A549 (cell line): ENCODE measurements at regions not wholly inside any gene's neighbourhood (a gene's known extent, or its start where the extent isn't known, plus 50 kb on each side); places are given as distances from the start of the nearest gene placed in this dataset.

ENCODE experiments used
- ATAC-seq, 2 experiments: fragments of 200-7000 bp in 1 of 2; fragments of >200 bp in 1 of 2; cut with Nextera tagmentation in 1 of 2; cut with Tn5 transposase in 1 of 2; 3 replicates each; pipeline versions ENCODE4 v1.8.0 to v1.9.1; 2018 to 2020; ENCODE audit warnings: mild to moderate bottlenecking in 1 of 2, moderate library complexity in 1 of 2
- CTCF ChIA-PET: fragments of 300-600 bp; sonication (Branson Sonifier 250); formaldehyde crosslinking; extraction: SDS; loops from one replicate; lab custom pipeline; 2021; ENCODE audit warnings: antibody characterized with exemption, inconsistent platforms; lab: Yijun Ruan, JAX
- POLR2A ChIA-PET: fragments of 350-600 bp; formaldehyde crosslinking; extraction: SDS; loops from one replicate; lab custom pipeline; 2021; ENCODE audit warnings: antibody characterized with exemption, inconsistent platforms; lab: Yijun Ruan, JAX
- DNase-seq, 2 experiments: peaks; one replicate each; pipeline versions ENCODE4 v3.0.0 to v3.0.0-alpha.2; 2011 to 2016; ENCODE audit warnings: low read depth in 1 of 2, low spot score in 1 of 2
- FAIRE-seq: peaks from 2 replicates; lab custom pipeline; 2011; peaks lifted over from hg19 to GRCh38; lab: Jason Lieb, UNC
- H3K27ac ChIP-seq, 2 experiments: fragments of >200 bp; sonication (Bioruptor Twin); formaldehyde crosslinking; 3 replicates each; pipeline ENCODE4 v1.5.1; 2016 to 2017
- H3K4me1 ChIP-seq: fragments of >200 bp; sonication (Bioruptor Twin); formaldehyde crosslinking; 3 replicates; pipeline ENCODE4 v1.6.1; 2016
- H3K4me2 ChIP-seq: fragments of >200 bp; sonication (Bioruptor Twin); formaldehyde crosslinking; 3 replicates; pipeline ENCODE4 v1.6.1; 2016
- H3K4me3 ChIP-seq: fragments of >200 bp; sonication (Bioruptor Twin); formaldehyde crosslinking; 3 replicates; pipeline ENCODE4 v1.5.1; 2016
- H3K9me3 ChIP-seq: fragments of >200 bp; sonication (Bioruptor Twin); formaldehyde crosslinking; 3 replicates; pipeline ENCODE4 v1.6.1; 2016
- CEBPB ChIP-seq, 2 experiments: fragments of >200 bp in 1 of 2; sonication (Bioruptor Twin) in 1 of 2; formaldehyde crosslinking in 1 of 2; IDR thresholded peaks; 2 replicates each; pipeline ENCODE4 v1.6.1; 2012 to 2016
- ESRRA ChIP-seq: fragments of 150-350 bp; IDR thresholded peaks from 2 replicates; pipeline ENCODE4 v1.6.1; 2014; ENCODE audit warnings: mild to moderate bottlenecking, low read length, borderline replicate concordance
- GATA3 ChIP-seq: IDR thresholded peaks from 2 replicates; pipeline ENCODE4 v1.6.1; 2012; ENCODE audit warnings: borderline replicate concordance
- HEYL ChIP-seq: fragments of 250-450 bp; sonication (Bioruptor Pico); IDR thresholded peaks from 2 replicates; pipeline ENCODE4 v1.8.0; 2021; ENCODE audit warnings: mild to moderate bottlenecking, moderate library complexity
- HOXB13 ChIP-seq: fragments of 250-450 bp; sonication (Bioruptor Pico); IDR thresholded peaks from 2 replicates; pipeline ENCODE4 v1.5.0; 2020; ENCODE audit warnings: low read depth, mild to moderate bottlenecking, moderate library complexity
- KDM1A ChIP-seq: fragments of 200-600 bp; sonication (generic); IDR thresholded peaks from 2 replicates; pipeline ENCODE4 v1.6.1; 2016; ENCODE audit warnings: low read depth, mild to moderate bottlenecking
- KDM5A ChIP-seq: fragments of 200-600 bp; sonication (generic); IDR thresholded peaks from 2 replicates; pipeline ENCODE4 v1.6.1; 2016; ENCODE audit warnings: antibody characterized with exemption, mild to moderate bottlenecking
- MAZ ChIP-seq: fragments of 150-350 bp; IDR thresholded peaks from 2 replicates; pipeline ENCODE4 v1.6.1; 2014; ENCODE audit warnings: antibody characterized with exemption, low read depth, low read length, borderline replicate concordance
- NFE2L2 ChIP-seq: fragments of 150-350 bp; conservative IDR thresholded peaks from 2 replicates; pipeline ENCODE4 v1.6.1; 2014; ENCODE audit warnings: low read length
- NPAS2 ChIP-seq: fragments of 250-450 bp; sonication (Bioruptor Pico); IDR thresholded peaks from 2 replicates; pipeline ENCODE4 v1.8.0; 2022; ENCODE audit warnings: mild to moderate bottlenecking, moderate library complexity, borderline replicate concordance
- RAD21 ChIP-seq, 2 experiments: fragments of >200 bp in 1 of 2; sonication (Bioruptor Twin) in 1 of 2; formaldehyde crosslinking in 1 of 2; IDR thresholded peaks in 1 of 2; conservative IDR thresholded peaks in 1 of 2; 2 replicates in 1 of 2; 3 replicates in 1 of 2; pipeline ENCODE4 v1.6.1; 2012 to 2018; ENCODE audit warnings: inconsistent platforms in 1 of 2
- RCOR1 ChIP-seq: fragments of 150-350 bp; IDR thresholded peaks from 2 replicates; pipeline ENCODE4 v1.6.1; 2014; ENCODE audit warnings: antibody characterized with exemption, low read length, low read depth
- RNF2 ChIP-seq: fragments of 200-600 bp; sonication (generic); IDR thresholded peaks from 2 replicates; pipeline ENCODE4 v1.6.1; 2016; ENCODE audit warnings: low read depth, mild to moderate bottlenecking, antibody characterized with exemption, moderate library complexity, borderline replicate concordance
- TP53 ChIP-seq: fragments of 250-450 bp; sonication (Bioruptor Pico); IDR thresholded peaks from 2 replicates; pipeline ENCODE4 v1.5.0; 2021; ENCODE audit warnings: mild to moderate bottlenecking, moderate library complexity
- WGBS: methylation state at CpG from one replicate; pipeline ENCODE4 v1.1.6; 2017; ENCODE audit errors: missing lambda C conversion rate; 5-methylcytosine and 5-hydroxymethylcytosine counted together
- TF ChIP-seq, protein P1 (sequence below): fragments of 200-600 bp; sonication (generic); IDR thresholded peaks from 2 replicates; pipeline ENCODE4 v1.6.1; 2016; ENCODE audit warnings: antibody characterized with exemption, mild to moderate bottlenecking, moderate library complexity
- TF ChIP-seq, protein P2 (sequence below): fragments of 250-450 bp; sonication (Bioruptor Pico); IDR thresholded peaks from 2 replicates; pipeline ENCODE4 v1.5.0; 2021; ENCODE audit warnings: mild to moderate bottlenecking, moderate library complexity, borderline replicate concordance
- TF ChIP-seq, protein P3 (sequence below): fragments of 450-650 bp; IDR thresholded peaks from 2 replicates; pipeline ENCODE4 v1.6.1; 2014; ENCODE audit warnings: antibody characterized with exemption
- TF ChIP-seq, protein P4 (sequence below): IDR thresholded peaks from 2 replicates; pipeline ENCODE4 v1.6.1; 2012
- TF ChIP-seq, protein P5 (sequence below): IDR thresholded peaks from 2 replicates; pipeline ENCODE4 v1.6.1; 2012; ENCODE audit warnings: low read depth, borderline replicate concordance
- TF ChIP-seq, protein P6 (sequence below): fragments of >200 bp; sonication (Bioruptor Twin); formaldehyde crosslinking; IDR thresholded peaks from 3 replicates; pipeline ENCODE4 v1.6.1; 2016

DNA sequence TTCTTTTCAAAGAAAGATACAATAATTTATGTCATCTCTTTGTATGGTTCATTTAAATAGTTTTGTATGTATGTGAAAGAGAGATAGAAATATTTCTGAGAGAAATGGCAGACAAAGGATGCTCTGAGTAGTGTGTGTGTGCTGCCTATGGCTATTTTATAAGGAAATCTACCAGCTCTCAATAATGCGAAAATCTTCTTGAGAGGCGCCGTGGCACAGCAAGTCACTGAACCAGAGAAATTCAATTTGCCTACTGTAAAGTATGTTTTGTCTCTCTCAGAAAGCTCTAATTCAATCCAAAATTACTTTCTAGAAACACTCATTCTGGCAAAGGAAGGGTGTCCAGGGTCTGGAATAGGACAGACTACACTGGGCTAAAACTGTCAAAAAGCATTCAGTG is 1981.1 kb downstream of the EFNA5 start:
- Histone ChIP-seq H3K27ac (no peak overlapping the region), H3K4me2 (no peak overlapping the region), H3K4me1 (no peaks in the 10 kb centered on the region), H3K4me3 (no peak overlapping the region)
- CTCF ChIA-PET, result no interaction called here
- no peak for ATAC-seq
- WGBS, result 80% methylated on average over 3 of the region's 3 CpGs
- TF ChIP-seq CEBPB (IDR thresholded peaks at IDR 0.05) (no peak), RAD21 (conservative IDR thresholded peaks at IDR 0.05 in 1 of 2, IDR thresholded peaks at IDR 0.05 in 1 of 2) (no peak), GATA3 (no peak), HOXB13 (CRISPR knock-in tag) (no peak)
- TF ChIP-seq, protein P1, sequence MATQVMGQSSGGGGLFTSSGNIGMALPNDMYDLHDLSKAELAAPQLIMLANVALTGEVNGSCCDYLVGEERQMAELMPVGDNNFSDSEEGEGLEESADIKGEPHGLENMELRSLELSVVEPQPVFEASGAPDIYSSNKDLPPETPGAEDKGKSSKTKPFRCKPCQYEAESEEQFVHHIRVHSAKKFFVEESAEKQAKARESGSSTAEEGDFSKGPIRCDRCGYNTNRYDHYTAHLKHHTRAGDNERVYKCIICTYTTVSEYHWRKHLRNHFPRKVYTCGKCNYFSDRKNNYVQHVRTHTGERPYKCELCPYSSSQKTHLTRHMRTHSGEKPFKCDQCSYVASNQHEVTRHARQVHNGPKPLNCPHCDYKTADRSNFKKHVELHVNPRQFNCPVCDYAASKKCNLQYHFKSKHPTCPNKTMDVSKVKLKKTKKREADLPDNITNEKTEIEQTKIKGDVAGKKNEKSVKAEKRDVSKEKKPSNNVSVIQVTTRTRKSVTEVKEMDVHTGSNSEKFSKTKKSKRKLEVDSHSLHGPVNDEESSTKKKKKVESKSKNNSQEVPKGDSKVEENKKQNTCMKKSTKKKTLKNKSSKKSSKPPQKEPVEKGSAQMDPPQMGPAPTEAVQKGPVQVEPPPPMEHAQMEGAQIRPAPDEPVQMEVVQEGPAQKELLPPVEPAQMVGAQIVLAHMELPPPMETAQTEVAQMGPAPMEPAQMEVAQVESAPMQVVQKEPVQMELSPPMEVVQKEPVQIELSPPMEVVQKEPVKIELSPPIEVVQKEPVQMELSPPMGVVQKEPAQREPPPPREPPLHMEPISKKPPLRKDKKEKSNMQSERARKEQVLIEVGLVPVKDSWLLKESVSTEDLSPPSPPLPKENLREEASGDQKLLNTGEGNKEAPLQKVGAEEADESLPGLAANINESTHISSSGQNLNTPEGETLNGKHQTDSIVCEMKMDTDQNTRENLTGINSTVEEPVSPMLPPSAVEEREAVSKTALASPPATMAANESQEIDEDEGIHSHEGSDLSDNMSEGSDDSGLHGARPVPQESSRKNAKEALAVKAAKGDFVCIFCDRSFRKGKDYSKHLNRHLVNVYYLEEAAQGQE, result no peak
- TF ChIP-seq, protein P2, sequence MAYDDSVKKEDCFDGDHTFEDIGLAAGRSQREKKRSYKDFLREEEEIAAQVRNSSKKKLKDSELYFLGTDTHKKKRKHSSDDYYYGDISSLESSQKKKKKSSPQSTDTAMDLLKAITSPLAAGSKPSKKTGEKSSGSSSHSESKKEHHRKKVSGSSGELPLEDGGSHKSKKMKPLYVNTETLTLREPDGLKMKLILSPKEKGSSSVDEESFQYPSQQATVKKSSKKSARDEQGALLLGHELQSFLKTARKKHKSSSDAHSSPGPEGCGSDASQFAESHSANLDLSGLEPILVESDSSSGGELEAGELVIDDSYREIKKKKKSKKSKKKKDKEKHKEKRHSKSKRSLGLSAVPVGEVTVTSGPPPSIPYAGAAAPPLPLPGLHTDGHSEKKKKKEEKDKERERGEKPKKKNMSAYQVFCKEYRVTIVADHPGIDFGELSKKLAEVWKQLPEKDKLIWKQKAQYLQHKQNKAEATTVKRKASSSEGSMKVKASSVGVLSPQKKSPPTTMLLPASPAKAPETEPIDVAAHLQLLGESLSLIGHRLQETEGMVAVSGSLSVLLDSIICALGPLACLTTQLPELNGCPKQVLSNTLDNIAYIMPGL, result no peak
- TF ChIP-seq, all 56 proteins: peak for 0
- no peak for FAIRE-seq
- DNase-seq, result no peak
- POLR2A ChIA-PET, result no interaction called here
- H3K9me3 ChIP-seq, result no peaks in the 10 kb centered on the region

DNA sequence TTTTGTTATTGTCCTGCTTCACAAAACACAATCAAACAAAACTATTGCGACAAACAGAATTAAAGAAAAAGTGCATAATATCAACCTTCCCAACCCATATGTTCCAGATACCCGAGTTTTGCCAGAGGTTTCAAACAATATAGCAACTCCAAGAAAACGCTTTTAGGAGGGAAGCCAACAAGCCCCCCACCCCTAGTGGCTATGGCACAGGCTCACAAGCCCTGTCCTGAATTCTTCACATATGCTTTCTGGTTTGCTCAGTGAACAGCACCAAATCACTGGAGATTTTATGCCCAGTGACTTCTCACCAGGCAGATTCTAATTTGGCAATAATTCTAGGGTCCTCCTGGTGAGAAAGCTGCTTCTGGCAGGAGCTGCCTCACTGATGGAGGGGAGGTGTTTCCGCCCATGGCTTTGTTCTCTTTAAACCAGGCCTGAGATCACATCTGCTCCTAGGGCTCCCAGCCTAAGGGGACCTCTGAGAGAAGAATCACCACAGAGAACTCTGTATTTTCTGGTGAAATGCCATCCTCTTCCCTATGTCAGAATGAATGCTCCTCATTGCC is 1982.4 kb downstream of the EFNA5 start:
- no peak for FAIRE-seq
- 47% methylated on average over 4 of the region's 4 CpGs for WGBS
- no peaks in the 10 kb centered on the region for H3K4me1 ChIP-seq
- no peak overlapping the region for H3K4me3 ChIP-seq
- TF ChIP-seq HOXB13 (CRISPR knock-in tag) (no peak), RAD21 (conservative IDR thresholded peaks at IDR 0.05 in 1 of 2, IDR thresholded peaks at IDR 0.05 in 1 of 2) (no peak), KDM5A (no peak), MAZ (no peak), ESRRA (no peak), NPAS2 (CRISPR knock-in tag) (no peak), RCOR1 (no peak)
- TF ChIP-seq, protein P3, sequence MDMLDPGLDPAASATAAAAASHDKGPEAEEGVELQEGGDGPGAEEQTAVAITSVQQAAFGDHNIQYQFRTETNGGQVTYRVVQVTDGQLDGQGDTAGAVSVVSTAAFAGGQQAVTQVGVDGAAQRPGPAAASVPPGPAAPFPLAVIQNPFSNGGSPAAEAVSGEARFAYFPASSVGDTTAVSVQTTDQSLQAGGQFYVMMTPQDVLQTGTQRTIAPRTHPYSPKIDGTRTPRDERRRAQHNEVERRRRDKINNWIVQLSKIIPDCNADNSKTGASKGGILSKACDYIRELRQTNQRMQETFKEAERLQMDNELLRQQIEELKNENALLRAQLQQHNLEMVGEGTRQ, result no peak
- TF ChIP-seq, protein P4, sequence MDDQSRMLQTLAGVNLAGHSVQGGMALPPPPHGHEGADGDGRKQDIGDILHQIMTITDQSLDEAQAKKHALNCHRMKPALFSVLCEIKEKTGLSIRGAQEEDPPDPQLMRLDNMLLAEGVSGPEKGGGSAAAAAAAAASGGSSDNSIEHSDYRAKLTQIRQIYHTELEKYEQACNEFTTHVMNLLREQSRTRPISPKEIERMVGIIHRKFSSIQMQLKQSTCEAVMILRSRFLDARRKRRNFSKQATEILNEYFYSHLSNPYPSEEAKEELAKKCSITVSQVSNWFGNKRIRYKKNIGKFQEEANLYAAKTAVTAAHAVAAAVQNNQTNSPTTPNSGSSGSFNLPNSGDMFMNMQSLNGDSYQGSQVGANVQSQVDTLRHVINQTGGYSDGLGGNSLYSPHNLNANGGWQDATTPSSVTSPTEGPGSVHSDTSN, result no peak
- TF ChIP-seq, all 56 proteins: peak for 0
- ChIA-PET CTCF (no interaction called here), POLR2A (no interaction called here)
- ATAC-seq (no peak), DNase-seq (no peak)
- no peaks in the 10 kb centered on the region for H3K9me3 ChIP-seq
- no peak overlapping the region for H3K27ac ChIP-seq
- no peak overlapping the region for H3K4me2 ChIP-seq

DNA sequence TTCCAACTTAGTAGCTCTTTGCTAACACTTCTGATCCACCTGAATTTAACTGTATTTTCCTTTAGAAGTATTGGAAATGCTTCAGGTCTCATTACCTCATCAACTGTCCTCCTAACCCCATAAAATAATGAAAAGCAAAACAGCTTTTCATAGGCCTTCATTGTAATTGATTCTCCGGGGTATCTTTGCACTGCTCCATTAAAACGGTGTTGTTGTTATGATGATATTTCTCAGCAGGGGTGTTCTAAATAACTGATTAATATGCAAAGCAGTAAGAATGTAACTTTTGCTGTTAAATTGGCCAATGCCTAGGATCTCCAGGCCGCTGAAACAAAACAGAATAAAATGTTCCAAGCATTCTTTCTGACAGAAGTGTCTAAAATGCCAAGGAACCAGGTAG is 1983.2 kb downstream of the EFNA5 start:
- 60% methylated on average over 3 of the region's 3 CpGs for WGBS
- FAIRE-seq, result no peak
- Histone ChIP-seq H3K4me1 (no peaks in the 10 kb centered on the region), H3K9me3 (no peaks in the 10 kb centered on the region), H3K4me2 (no peak overlapping the region), H3K27ac (no peak overlapping the region), H3K4me3 (no peak overlapping the region)
- CTCF ChIA-PET, result no interaction called here
- DNase-seq, result no peak
- POLR2A ChIA-PET, result no interaction called here
- no peak for ATAC-seq
- no peak for TF ChIP-seq KDM1A
- TF ChIP-seq, protein P4, result no peak
- TF ChIP-seq, protein P5, sequence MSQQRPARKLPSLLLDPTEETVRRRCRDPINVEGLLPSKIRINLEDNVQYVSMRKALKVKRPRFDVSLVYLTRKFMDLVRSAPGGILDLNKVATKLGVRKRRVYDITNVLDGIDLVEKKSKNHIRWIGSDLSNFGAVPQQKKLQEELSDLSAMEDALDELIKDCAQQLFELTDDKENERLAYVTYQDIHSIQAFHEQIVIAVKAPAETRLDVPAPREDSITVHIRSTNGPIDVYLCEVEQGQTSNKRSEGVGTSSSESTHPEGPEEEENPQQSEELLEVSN, result no peak
- TF ChIP-seq MAZ, result no peak
- TF ChIP-seq RNF2, result no peak
- TF ChIP-seq, protein P6, sequence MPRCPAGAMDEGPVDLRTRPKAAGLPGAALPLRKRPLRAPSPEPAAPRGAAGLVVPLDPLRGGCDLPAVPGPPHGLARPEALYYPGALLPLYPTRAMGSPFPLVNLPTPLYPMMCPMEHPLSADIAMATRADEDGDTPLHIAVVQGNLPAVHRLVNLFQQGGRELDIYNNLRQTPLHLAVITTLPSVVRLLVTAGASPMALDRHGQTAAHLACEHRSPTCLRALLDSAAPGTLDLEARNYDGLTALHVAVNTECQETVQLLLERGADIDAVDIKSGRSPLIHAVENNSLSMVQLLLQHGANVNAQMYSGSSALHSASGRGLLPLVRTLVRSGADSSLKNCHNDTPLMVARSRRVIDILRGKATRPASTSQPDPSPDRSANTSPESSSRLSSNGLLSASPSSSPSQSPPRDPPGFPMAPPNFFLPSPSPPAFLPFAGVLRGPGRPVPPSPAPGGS, result no peak
- no peak for TF ChIP-seq NPAS2 (CRISPR knock-in tag)
- no peak for TF ChIP-seq TP53 (CRISPR knock-in tag)
- TF ChIP-seq HEYL, result no peak
- no peak for TF ChIP-seq GATA3
- TF ChIP-seq NFE2L2, result no peak
